ENCODE measurements at regions not wholly inside any gene's neighbourhood (a gene's known extent, or its start where the extent isn't known, plus 50 kb on each side); places are given as distances from the start of the nearest gene placed in this dataset.

GRCh38 chr4:154142664-154143063, 348.9 kb downstream of the DCHS2 start (continued):
- TF ChIP-seq REST (IDR thresholded peaks at IDR 0.05; ENCODE audit: unreplicated experiment) (no peak), STAT1 (IDR thresholded peaks at IDR 0.05; ENCODE audit: unreplicated experiment) (no peak), EZH2phosphoT487 (IDR thresholded peaks at IDR 0.05; ENCODE audit: unreplicated experiment) (no peak)

- H3K4me1 ChIP-seq (ENCODE audit: insufficient read depth): peaks cover 12% of the 10 kb centered on the region; the same call in 1 of the 2 replicates
- H3K4me3 ChIP-seq: no peak overlapping the region
- no peak overlapping the region for H3K4me2 ChIP-seq
- H3K27me3 Mint-ChIP-seq (ENCODE audit: insufficient read depth, low read depth, poor library complexity): peaks cover 7% of the 10 kb centered on the region
- no peaks in the 10 kb centered on the region for H4K20me1 ChIP-seq (replicated peaks; ENCODE audit: insufficient read depth)
- H3K4me1 Mint-ChIP-seq: peaks cover 28% of the 10 kb centered on the region
- peaks cover 5% of the 10 kb centered on the region; the same call in 1 of the 2 replicates for H3K9me2 ChIP-seq (ENCODE audit: insufficient read depth)
- no peak overlapping the region for H3K27ac Mint-ChIP-seq
- no peak for DNase-seq (ENCODE audit: low spot score)
- no peak overlapping the region for H2AFZ ChIP-seq
- no peaks in the 10 kb centered on the region for H3K27me3 ChIP-seq (ENCODE audit: insufficient read depth)
- H3K79me2 ChIP-seq (replicated peaks; ENCODE audit: insufficient read depth): no peaks in the 10 kb centered on the region
- TF ChIP-seq ZNF114 (CRISPR knock-in tag; IDR thresholded peaks at IDR 0.05) (no peak), STAT1 (IDR thresholded peaks at IDR 0.05; ENCODE audit: unreplicated experiment) (no peak), ZNF462 (CRISPR knock-in tag; IDR thresholded peaks at IDR 0.05) (no peak)
- H3K9me3 Mint-ChIP-seq: peaks cover 5% of the 10 kb centered on the region; the same call in 1 of the 3 replicates
- H3F3A ChIP-seq (replicated peaks; ENCODE audit: low read depth): no peaks in the 10 kb centered on the region
- no peaks in the 10 kb centered on the region for H3K36me3 ChIP-seq (ENCODE audit: insufficient read depth)
- H3K27ac ChIP-seq (ENCODE audit: low read depth): no peak overlapping the region
- ATAC-seq: no peak
- H3K4me3 Mint-ChIP-seq: no peak overlapping the region
- no peaks in the 10 kb centered on the region for H3K36me3 Mint-ChIP-seq (ENCODE audit: low read depth)
These were observed 350.7 kb downstream of the DCHS2 start for GRCh38 chr4:154140869-154141268.
